DMS53 treated with DMSO at 0.1 percent for 48 hours (cell line): ENCODE measurements at regions not wholly inside any gene's neighbourhood (a gene's known extent, or its start where the extent isn't known, plus 50 kb on each side); places are given as distances from the start of the nearest gene placed in this dataset.
A peak's percentile ranks its signal among the peaks of the same experiment; 100 is the strongest.
"Not testable (repeated sequence)": the region's sequence is repeated elsewhere in the genome, so short reads cannot be mapped to it uniquely, and the experiment has no call there.

Source experiments
- DNase-seq: peaks from one replicate; lab custom pipeline; 2025; ENCODE audit not compliant: unreplicated experiment; lab: John Stamatoyannopoulos, UW

- DNase-seq = no peak
Observed at GRCh38 chr7:149334930-149335329, 72.9 kb downstream of the ZNF783 start.

- DNase-seq = no peak
Observed at GRCh38 chr7:149348758-149349369, 86.9 kb downstream of the ZNF783 start.

GRCh38 chr7:149353739-149354504 is 91.9 kb downstream of the ZNF783 start:
- DNase-seq = no peak

GRCh38 chr7:149355035-149355389 is 93.0 kb downstream of the ZNF783 start:
- DNase-seq = not testable (repeated sequence)

GRCh38 chr7:149355390-149356048 is 93.5 kb downstream of the ZNF783 start:
- no peak for DNase-seq

- no peak for DNase-seq
Observed at GRCh38 chr7:149362696-149363095, 98.2 kb downstream of the ZNF777 start.

GRCh38 chr7:149367418-149368180 is 93.3 kb downstream of the ZNF777 start:
- no peak for DNase-seq

GRCh38 chr7:149369497-149369896 is 91.4 kb downstream of the ZNF777 start:
- DNase-seq = peak; percentile 74

- no peak for DNase-seq
Observed at GRCh38 chr7:149370790-149371189, 90.1 kb downstream of the ZNF777 start.

- no peak for DNase-seq
Observed at GRCh38 chr7:149373089-149373488, 87.8 kb downstream of the ZNF777 start.

GRCh38 chr7:149375234-149376008 is 85.4 kb downstream of the ZNF777 start:
- DNase-seq = no peak

GRCh38 chr7:149377386-149377785 is 83.5 kb downstream of the ZNF777 start:
- DNase-seq = no peak

- no peak for DNase-seq
Observed at GRCh38 chr7:149379625-149380024, 81.2 kb downstream of the ZNF777 start.

- DNase-seq = no peak
Observed at GRCh38 chr7:149381245-149381644, 79.6 kb downstream of the ZNF777 start.
